GM06990 (cell line): ENCODE measurements at regions not wholly inside any gene's neighbourhood (a gene's known extent, or its start where the extent isn't known, plus 50 kb on each side); places are given as distances from the start of the nearest gene placed in this dataset.

ENCODE experiments used
- DNase-seq: peaks from one replicate; pipeline ENCODE4 v3.0.0-alpha.2; 2011; ENCODE audit not compliant: insufficient read length; ENCODE audit errors: extremely low read depth
- H3K27me3 ChIP-seq: replicated peaks from 2 replicates; pipeline ENCODE4 v1.6.0; 2011; ENCODE audit warnings: low read length; ENCODE audit not compliant: control insufficient read depth, insufficient read depth
- H3K36me3 ChIP-seq: 2 replicates; pipeline ENCODE4 v1.5.1; 2011; ENCODE audit warnings: low read length; ENCODE audit not compliant: control insufficient read depth, insufficient read depth
- H3K4me3 ChIP-seq: replicated peaks from 2 replicates; pipeline ENCODE4 v1.5.1; 2011; ENCODE audit warnings: low read depth, mild to moderate bottlenecking, control low read depth, low read length
- TF ChIP-seq, protein P1 (sequence below): IDR thresholded peaks from 2 replicates; pipeline ENCODE4 v1.5.1; 2011; ENCODE audit warnings: low read length, control low read depth, mild to moderate bottlenecking, inconsistent platforms; ENCODE audit not compliant: insufficient read depth, poor library complexity, severe bottlenecking

DNA sequence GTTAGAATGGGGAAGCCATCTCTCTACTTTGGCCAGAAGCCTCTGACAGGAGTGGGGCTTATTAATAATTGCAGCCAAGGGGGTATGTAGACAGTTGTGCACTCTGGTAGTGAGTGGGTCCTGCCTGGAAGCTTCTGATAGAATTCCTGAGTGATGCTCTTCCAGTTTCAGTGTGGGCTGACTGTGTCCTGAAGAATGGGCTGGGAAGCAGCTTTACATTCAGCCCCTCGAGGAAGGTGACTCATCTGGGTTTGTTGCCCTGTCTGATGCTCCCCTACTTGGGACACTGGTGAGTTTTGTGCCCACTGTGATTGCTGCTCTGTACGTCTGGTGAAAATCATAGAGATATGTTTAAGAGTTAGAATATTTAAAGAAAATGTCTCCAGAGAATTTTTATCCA, 444.7 kb upstream of the RBMS3 start:
- no peak for DNase-seq
- no peak overlapping the region for H3K4me3 ChIP-seq
- TF ChIP-seq, protein P1, sequence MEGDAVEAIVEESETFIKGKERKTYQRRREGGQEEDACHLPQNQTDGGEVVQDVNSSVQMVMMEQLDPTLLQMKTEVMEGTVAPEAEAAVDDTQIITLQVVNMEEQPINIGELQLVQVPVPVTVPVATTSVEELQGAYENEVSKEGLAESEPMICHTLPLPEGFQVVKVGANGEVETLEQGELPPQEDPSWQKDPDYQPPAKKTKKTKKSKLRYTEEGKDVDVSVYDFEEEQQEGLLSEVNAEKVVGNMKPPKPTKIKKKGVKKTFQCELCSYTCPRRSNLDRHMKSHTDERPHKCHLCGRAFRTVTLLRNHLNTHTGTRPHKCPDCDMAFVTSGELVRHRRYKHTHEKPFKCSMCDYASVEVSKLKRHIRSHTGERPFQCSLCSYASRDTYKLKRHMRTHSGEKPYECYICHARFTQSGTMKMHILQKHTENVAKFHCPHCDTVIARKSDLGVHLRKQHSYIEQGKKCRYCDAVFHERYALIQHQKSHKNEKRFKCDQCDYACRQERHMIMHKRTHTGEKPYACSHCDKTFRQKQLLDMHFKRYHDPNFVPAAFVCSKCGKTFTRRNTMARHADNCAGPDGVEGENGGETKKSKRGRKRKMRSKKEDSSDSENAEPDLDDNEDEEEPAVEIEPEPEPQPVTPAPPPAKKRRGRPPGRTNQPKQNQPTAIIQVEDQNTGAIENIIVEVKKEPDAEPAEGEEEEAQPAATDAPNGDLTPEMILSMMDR: no peak
- H3K27me3 ChIP-seq: peaks cover 1% of the 10 kb centered on the region
- H3K36me3 ChIP-seq: no peaks in the 10 kb centered on the region

DNA sequence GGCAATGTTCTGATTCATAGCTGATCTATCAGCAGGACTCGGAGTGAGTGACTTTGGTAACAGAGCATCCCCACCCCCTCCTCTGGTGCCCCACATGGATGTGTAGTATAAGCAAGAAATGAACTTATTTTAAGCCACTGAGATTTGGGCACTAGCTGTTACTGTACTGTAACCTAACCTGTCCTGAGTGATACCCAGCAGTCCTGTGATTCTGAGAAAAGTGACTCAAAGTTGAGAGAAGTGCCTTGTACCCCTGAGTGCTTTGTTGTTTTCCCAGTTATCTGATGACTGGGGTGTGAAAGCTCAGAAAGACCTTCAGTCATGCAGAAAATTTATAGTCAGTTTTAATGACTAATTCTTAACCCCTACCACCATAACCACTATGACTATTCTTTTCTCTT, 439.9 kb upstream of the RBMS3 start:
- Histone ChIP-seq H3K27me3 (peaks cover 1% of the 10 kb centered on the region), H3K36me3 (no peaks in the 10 kb centered on the region), H3K4me3 (no peak overlapping the region)
- TF ChIP-seq, protein P1: no peak
- peak; percentile 44 for DNase-seq

DNA sequence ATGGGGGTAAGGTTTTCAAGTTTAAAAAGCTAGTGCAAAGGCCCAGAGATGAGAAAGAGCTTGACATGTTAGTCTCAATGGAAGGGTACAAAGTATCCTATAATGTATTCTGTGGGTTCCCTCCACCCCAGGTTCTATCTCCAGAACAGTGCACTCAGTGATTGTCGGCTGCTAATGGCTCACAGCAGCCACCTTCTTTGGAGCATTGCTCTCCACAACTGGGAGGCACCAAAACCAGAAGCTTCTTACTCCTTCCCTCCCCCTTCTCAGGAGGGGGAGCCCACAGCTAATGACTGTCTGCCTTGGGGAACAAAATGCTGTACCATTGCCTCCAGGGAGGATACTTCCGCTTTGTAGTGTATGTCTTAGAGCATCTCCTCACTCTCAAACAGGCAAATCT, 439.4 kb upstream of the RBMS3 start:
- TF ChIP-seq, protein P1: no peak
- no peak for DNase-seq
- H3K4me3 ChIP-seq: no peak overlapping the region
- H3K27me3 ChIP-seq: no peaks in the 10 kb centered on the region; the same call in 1 of the 2 replicates
- no peaks in the 10 kb centered on the region for H3K36me3 ChIP-seq

DNA sequence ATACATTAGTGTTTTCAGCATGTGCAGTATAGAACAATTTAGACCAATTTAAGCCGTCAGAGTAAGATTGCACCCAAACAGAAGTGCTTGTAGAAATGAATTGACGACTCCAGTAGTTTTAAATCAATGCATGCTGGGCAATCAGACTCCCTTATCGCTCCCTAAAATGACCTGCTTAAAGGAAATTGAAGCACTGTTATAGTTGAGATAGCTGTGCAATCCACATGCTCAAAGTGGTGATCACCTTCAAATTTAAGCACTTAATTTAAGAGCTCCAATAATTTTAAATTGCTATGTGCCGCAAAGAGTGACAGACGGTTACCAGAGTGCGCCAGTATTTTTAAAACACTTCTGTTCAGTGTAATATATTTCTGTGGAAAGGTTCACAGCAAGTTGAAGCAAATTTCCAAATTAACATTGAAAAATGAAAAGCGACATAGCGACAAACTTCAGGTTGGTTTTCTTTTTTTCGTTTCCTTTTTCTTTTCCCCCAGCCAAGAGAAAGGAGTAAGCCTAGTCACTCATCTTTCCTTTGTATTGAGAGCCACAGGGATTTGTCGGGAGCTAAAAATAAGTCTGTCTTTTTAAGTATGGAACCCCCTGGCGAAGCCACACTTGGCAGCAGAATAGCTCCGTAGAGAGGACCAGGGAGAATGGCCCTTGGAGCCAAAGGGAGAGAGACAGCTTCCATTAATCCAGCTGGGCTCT, 436.4 kb upstream of the RBMS3 start:
- TF ChIP-seq, protein P1: no peak
- no peaks in the 10 kb centered on the region; the same call in 1 of the 2 replicates for H3K27me3 ChIP-seq
- H3K4me3 ChIP-seq: no peak overlapping the region
- no peaks in the 10 kb centered on the region for H3K36me3 ChIP-seq
- DNase-seq: no peak

DNA sequence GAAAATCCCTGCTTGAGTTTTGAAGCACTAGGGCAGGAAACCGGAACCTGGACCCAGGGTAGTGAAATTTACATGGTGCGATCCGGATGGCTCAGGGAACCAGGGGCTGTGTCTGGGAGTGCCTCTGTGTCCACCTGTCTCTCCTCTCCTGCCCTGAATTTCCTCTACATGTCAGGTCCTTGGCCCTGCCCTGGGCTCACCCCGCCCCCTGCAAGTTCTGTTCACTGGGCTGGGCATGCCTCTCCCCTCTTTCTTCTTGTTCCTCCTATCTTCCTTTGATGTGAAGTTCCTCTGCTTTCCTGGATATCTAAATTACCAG, 435.9 kb upstream of the RBMS3 start:
- DNase-seq: no peak
- no peaks in the 10 kb centered on the region; the same call in 1 of the 2 replicates for H3K27me3 ChIP-seq
- TF ChIP-seq, protein P1: no peak

More for the DNA sequence above, 435.9 kb upstream of the RBMS3 start:
- H3K36me3 ChIP-seq: no peaks in the 10 kb centered on the region
- no peak overlapping the region for H3K4me3 ChIP-seq
